NCI-H2196 (cell line): ENCODE measurements at regions not wholly inside any gene's neighbourhood (a gene's known extent, or its start where the extent isn't known, plus 50 kb on each side); places are given as distances from the start of the nearest gene placed in this dataset.
A peak's percentile ranks its signal among the peaks of the same experiment; 100 is the strongest.

Source experiments
- DNase-seq: peaks from one replicate; lab custom pipeline; 2025; ENCODE audit not compliant: unreplicated experiment; lab: John Stamatoyannopoulos, UW

DNA sequence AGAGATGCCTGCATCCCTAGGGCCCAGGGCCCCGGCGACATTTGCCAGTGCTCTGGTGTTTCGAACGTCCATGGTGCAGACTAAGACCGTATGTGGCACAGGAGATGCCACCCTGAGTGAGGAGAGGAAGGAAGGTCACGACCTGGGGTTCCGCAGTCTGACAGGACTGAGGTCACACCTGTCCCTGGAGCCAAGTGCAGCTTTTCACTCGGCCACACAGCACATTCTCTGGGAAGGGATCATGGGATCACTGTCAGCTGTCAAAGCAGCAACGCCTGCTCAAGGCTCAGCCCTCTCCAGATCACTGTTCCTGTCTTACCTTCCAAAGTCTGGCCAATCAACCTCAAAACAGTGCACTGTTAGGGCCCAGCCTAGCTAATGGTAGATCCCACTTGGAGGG is 243.6 kb downstream of the SIPA1L2 start:
- no peak for DNase-seq

DNA sequence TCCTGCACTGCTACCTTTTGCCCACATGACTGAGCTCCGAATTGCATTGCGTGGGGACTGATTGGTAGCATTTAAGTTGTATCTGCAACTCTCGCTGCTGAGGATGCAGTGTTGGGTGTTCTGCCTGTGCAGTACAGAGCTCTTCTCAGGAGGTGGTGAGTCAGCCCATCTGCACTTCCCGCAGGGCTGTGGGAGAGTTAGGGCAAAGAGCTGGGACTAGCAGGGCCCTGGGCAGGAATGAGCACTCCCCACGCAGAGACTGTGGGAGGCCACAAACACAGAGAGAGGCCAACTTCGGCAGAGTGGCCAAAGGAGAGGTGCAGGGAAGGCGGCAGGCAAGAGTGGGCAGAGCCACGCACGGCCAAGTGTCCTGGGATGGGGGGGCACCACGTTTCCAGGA is 244.7 kb downstream of the SIPA1L2 start:
- no peak for DNase-seq

DNA sequence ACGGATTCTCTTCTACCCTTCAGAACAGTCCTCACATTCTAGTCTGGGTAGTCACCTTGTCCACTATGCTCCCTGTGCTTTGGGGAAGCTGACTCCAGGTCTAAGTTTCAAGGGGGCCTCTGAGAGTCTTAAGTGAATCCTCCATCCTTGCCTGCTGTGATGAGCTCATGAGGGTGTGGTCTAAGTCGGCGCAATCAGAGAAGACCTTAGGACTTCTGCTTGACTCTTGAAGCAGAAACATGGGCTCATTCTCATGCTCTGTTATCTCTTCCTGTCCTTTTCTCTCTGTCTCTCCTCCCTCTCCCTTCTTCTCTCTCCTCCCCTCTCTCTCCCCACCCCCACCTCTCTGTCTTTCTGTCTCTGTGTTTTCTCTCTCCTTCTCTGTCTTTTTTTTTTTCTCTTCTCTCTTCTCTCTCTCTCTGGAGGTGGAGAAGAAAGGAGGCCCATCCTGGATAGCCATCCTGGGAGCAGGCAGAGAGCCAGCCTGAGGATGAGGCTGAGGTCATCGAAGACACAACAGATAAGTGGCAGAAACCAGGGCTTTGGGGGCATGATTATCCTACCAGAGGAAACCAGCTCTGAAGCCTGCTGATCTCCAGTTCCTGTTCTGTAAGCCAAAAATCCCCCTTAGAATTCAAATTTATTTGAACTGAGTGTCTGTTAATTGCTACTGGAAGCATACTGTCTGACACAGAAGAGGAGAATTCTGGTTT is 245.6 kb downstream of the SIPA1L2 start:
- DNase-seq = no peak

DNA sequence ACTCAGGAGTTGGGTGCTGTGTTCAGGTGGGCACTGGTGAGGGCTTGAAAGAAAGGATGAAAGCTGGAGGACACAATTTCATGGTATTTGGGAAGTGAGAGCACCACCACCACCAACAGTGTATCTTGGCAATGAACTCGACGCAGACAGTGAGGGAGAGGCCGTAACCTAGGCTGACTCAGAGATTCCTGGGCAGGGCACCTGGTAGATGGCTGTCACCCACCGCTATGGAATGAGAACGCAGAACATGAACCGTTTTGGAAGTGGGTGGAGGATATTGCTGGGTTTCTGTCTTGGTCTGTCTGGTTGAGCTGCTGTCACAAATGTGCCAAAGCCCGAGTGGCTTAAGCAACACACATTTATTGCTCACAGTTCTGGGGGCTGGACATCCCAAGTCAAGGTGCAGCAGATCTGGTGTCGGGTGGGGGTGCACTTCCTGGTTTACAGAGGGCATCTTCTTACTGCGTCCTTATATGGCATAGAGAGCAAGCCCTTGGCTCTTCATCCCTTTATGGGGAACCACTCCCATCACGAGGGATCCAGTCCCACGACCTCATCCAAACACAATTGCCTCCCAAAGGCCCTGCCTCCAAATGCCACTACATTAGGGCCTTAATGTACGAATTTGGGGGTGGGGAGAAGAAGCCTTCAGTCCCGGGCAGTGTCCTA is 246.3 kb downstream of the SIPA1L2 start:
- no peak for DNase-seq

GRCh38 chr1:232382671-232383070 is 247.3 kb downstream of the SIPA1L2 start:
- DNase-seq = no peak

GRCh38 chr1:232381394-232382100 is 248.4 kb downstream of the SIPA1L2 start:
- DNase-seq = no peak

DNA sequence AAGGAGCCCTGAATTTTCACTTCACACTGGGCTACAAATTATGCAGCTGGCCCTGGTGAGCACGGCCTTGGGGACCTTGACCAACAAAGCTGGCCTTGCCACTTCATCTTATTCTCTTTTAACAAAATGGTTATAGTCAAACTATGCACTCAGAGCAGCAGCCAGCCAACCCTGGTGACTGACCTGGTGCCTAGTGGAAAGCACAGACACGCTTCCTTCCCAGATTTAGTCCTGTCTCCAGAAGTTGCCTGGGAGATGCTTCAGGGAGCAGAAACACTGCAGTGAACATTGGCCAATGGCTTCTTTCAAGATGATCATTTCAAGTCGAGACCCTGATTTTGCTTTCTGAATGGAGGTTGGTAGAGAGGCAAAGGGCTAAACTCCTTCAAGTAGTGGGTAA is 249.3 kb downstream of the SIPA1L2 start:
- DNase-seq = no peak

GRCh38 chr1:232380131-232380530 is 249.8 kb downstream of the SIPA1L2 start:
- DNase-seq = no peak

GRCh38 chr1:232379063-232379434 is 250.9 kb downstream of the SIPA1L2 start:
- DNase-seq = no peak

GRCh38 chr1:232378266-232379062 is 251.5 kb downstream of the SIPA1L2 start:
- DNase-seq = no peak

DNA sequence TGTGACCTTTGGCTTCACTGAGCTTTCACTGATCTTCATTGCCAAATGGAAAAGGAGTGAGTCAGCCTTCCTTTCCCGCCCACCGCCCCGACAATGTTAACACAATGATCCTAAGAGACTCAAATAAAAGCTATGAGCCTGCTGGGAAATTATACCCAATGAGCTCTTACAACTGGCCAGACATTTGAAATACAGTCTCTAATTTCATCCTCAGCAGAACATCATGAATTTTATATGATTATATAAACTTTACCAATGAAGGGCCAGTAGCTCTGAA is 252.5 kb downstream of the SIPA1L2 start:
- DNase-seq = no peak

DNA sequence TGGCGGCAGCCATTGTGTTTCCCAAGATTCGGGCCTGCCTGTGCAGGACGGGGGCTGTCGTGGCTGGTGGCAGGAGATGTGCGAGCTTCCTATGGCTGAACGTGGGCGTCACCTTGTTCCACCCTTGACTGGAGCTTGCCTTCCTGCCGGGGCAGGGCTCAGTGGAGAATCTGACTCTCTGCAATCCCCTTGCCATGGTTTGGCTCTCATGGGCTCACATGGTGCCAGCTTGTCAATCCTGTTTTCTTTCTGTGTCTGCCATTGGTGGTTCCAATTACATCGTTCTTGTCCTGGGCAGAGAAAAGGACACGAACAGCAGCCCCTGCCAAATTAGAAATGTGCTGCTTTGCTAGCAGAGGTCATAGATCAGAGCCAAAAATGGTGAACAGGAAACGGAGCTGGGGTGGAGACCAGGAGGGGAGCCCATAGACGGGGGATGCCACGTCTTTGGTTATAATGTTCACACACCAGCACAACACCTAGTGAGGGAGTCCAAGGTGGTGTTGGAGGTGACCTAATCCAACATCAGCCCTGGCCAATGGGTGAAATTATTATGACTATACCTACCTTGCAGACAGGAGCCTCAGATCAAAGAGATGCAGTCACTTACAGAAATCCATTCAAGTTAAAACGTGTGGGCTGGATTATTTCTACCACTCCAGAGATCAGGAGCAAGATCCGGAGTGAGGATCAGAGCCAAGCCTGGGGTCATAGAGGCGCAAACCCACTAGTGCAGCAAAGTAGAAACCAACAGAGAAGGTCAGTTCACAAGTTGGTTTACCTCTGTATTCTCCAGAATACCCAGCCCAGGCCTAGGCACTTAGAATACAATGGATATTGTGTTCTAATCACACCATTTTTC is 253.1 kb downstream of the SIPA1L2 start:
- DNase-seq = no peak

DNA sequence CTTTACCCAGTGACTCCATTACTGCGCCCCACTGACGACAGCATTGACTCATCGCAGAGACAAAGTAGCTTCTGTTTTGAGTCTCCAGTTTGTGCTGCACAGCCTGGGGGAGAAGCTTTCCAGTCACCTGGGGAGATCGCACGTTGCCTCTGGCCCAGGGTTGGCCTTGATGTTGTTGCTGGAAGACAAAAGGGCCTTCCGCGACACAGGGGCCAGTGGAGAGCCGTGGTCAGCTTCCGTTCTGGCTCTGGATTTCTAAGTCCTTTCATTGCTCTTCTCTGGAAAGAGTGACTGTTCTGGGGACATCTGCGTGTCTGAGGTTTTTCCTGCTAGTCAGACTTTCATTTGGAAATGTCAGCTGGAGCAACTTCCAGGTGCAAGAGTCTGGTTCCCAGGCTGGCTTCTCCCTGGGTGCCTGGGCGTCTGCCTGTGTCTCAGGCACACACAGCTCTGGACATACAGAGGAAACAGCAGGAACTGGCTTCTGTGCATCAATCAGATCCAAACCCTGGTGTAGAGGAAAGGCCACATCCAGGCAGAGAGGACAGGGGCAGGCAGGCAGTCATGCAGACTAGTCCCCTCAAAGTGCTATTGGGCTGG is 257.0 kb downstream of the SIPA1L2 start:
- DNase-seq = no peak

- no peak for DNase-seq
Observed at GRCh38 chr1:232372431-232372830, 257.5 kb downstream of the SIPA1L2 start.

- no peak for DNase-seq
Observed at GRCh38 chr1:232369451-232370296, 260.3 kb downstream of the SIPA1L2 start.

DNA sequence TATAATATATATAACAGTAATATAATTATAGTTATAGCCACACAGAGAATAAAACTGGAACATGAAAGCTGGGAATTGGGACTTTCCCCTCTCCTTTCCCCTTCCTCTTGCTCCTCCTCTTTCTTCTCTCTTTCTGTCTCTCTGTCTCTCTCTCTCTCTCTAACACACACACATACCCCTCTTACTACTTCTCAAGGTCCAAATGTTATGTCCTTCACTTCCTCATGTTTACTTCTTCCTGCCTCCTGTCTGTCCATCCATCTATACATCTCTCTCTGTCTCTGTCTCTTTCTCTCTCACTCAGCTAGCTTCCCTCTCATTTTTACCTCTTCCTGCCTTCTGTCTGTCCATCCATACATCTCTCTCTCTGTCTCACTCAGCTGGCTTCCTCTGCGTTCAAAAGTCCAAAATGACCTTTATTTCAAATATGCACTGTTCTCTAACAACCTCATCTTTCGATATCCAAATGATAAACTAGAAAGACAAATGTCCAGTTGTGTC is 261.1 kb downstream of the SIPA1L2 start:
- DNase-seq = no peak

- peak; percentile 24 for DNase-seq
Observed at GRCh38 chr1:232367293-232367692, 262.6 kb downstream of the SIPA1L2 start.

- DNase-seq = no peak
Observed at GRCh38 chr1:232364654-232365382, 265.1 kb downstream of the SIPA1L2 start.

GRCh38 chr1:232363008-232363407 is 266.9 kb downstream of the SIPA1L2 start:
- no peak for DNase-seq
